GM15510 (cell line): ENCODE measurements at regions not wholly inside any gene's neighbourhood (a gene's known extent, or its start where the extent isn't known, plus 50 kb on each side); places are given as distances from the start of the nearest gene placed in this dataset.

Experiments used
- POLR2A ChIP-seq: IDR thresholded peaks from 3 replicates; pipeline ENCODE4 v1.6.1; 2011; ENCODE audit warnings: borderline replicate concordance; ENCODE audit not compliant: insufficient read length; ENCODE audit errors: extremely low read depth

DNA sequence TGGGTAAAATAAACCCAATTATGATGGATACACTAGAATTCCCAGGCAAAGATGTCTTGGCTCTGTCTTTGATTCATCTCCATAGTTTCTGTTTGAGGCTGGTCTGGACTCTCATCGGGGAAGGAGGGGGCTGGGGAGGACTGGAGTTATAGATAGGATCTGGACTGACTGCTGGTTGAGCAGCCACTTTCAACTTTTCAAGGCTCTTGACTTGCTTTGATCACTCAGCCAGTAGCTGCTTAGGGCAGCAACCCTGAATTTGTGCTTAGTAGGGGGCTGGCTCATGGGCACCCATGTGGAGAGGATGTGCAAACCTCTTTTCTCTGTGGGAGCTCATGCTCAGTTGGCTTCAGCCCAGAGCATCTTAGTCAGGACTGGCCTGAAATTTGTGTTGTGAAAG lies 114.0 kb upstream of the NEDD9 start:
- TF ChIP-seq POLR2A = no peak

DNA sequence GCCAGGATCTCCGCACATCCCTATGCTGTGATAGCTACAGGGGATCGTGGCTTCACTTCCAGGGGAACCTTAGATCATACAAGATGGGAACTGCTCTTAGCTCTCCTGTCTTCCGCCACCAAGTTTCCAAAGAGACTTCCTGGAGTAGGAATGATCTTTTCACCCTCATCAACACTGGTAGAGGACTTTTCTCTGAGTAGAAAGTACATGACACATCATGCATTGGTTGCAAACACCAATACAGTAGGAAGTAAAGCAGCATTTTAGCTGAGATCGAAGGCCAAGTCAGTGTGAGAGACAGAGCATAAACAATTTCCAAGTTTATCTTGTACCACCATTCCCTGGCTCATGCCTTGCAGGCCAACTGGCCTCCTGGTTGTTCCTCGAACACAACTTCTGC lies 113.1 kb upstream of the NEDD9 start:
- no peak for TF ChIP-seq POLR2A

- TF ChIP-seq POLR2A = no peak
These were observed 111.7 kb upstream of the NEDD9 start for GRCh38 chr6:11343963-11344723.

GRCh38 chr6:11341867-11342266 lies 109.4 kb upstream of the NEDD9 start:
- no peak for TF ChIP-seq POLR2A

DNA sequence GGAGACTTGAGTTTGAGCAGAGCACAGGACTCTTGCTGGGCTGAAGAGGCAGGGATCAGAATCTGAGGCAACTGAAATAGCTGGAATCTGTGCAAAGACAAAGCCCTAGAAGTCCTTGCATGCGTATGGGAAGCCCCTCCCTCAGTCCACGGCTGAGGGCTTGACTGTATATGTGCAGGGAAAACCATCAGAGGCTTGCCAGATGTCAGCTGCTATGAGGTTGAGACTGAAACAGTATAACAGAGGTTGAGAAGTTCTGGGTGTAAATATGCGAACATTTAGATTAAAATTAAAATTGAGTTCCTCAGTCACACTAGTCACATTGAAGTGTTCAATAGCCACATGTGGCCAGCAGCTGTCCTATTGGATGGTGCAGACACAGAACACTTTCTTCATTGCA lies 108.8 kb upstream of the NEDD9 start:
- no peak for TF ChIP-seq POLR2A

GRCh38 chr6:11339380-11339779 lies 106.9 kb upstream of the NEDD9 start:
- TF ChIP-seq POLR2A = no peak

- TF ChIP-seq POLR2A = no peak
These were observed 104.8 kb upstream of the NEDD9 start for GRCh38 chr6:11337306-11337705.

DNA sequence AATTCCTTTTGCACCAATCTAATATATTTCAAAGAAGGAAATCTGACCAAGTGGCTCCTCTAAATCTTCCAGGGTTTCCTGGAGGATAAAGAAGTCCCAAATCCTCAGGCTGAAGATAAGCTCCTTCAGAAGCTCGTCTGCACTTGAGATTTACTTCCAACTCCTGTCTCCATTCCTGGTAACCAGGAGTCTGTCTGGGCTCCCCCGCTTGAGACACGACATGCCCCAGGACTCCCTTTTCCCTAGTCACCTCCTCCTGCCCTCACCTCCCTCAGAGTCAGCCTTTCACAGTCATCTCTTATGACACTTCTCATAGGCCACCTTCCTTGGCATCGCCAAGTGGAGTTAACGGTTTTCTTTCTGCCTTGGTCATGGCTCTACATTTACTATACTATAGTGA lies 103.4 kb upstream of the NEDD9 start:
- no peak for TF ChIP-seq POLR2A

DNA sequence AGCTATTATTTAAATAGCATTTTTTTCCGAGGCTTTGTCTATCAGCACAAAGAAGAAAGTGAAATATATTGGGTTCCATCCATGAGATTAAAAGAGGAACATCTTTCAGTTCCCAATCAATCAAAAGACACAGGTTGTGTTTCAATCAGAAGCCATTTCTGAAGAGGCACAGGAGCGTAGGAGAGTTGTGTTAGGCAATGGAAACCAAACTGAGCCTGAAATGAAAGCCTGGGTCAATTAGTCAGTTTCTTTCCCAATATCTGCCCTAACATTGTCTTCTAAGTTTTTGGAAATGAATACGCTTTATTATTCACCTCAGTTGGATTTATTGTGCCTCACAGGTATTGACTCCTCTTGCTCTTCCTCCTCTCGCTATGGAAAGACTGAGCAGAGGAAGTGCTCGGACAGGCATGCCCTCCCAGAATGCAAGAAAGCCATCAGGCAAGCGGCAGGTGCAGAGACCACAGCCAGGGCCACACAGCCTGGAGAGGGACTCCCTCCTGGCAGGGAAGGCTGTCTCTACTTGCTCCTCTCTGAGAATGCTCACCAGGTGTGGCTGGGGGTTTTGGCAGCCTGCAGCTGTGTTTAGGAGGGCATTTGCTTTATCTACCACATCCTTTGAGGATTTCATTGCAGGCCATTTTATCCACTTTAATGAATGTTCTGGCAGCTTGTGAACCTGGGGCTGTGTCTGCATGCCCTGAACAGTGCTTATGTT lies 100.8 kb upstream of the NEDD9 start:
- TF ChIP-seq POLR2A = no peak

GRCh38 chr6:11332463-11332862 lies 100.0 kb upstream of the NEDD9 start:
- TF ChIP-seq POLR2A = no peak

DNA sequence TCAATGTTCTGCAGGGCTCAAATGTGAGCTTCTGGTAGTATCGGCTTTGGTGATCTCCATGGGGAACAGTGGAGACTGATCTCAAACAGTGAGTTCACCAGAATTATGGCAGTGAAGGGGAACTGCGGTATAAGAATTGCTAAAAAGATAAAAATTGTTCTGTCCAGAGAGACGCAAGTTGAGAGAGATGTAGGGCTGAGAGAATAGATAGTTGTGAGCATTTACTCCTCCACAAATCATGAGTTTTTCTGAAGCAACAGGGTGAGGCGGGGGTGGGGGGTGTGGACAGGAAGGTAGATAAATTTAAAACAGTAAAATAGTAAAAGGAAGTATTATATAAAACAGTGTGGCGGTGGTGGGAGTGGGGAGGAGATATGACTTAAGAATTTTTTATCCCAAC lies 98.6 kb upstream of the NEDD9 start:
- no peak for TF ChIP-seq POLR2A

DNA sequence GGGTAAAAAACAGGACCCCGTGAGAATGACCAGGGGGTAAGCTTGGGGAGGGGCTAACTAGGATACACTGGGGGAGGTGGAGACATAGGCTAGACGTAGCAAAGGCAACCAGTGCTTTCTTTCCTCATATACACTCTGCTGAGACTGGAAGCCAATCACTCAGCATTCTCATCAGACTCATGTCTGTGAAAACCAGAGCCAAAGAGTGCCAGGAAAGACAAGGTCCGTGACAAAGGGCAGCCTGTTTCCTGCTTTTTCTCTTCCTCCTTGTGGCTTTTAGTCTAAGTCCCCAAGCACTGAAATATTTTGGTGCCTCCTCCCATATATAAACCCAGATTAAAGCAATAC lies 97.9 kb upstream of the NEDD9 start:
- TF ChIP-seq POLR2A = no peak

DNA sequence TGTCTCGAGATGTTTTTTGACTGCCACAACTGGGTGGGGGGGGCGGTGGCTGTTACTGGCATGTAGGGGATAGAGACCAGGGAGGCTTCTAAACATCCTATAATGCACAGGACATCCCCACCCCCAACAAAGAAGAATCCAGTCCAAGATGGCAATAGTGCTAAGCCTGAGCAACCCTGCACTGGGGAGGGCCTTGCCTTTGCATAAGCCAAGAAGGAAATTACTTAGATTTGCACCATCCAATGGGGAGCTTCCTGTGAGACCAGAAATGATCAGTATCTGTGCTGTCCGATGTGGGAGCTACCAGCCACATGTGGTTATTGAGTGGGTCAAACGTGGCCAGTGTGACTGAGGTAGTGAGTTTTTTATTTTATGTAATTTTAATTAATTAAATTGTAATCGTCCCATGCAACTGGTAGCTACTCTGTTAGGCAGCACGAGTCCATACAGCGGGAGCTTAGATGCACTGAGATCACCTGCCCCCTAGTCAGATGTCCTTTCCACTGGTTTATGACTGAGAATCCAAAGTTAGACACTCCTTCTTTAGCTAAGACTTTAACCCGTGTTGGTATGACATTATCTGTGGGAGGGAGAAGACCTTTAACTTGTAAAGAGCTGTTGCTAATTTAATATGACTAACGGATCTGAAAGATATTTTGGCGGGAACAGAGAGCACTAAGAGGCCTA lies 97.4 kb upstream of the NEDD9 start:
- TF ChIP-seq POLR2A = no peak

- TF ChIP-seq POLR2A = no peak
These were observed 96.3 kb upstream of the NEDD9 start for GRCh38 chr6:11328613-11329247.

- TF ChIP-seq POLR2A = no peak
These were observed 95.5 kb upstream of the NEDD9 start for GRCh38 chr6:11327961-11328360.
